ENCODE measurements at regions not wholly inside any gene's neighbourhood (a gene's known extent, or its start where the extent isn't known, plus 50 kb on each side); places are given as distances from the start of the nearest gene placed in this dataset.

- DNase-seq = no peak
These were observed 143.3 kb upstream of the PLPP4 start for GRCh38 chr10:120313715-120314114.

GRCh38 chr10:120314442-120314841, 142.6 kb upstream of the PLPP4 start:
- no peak for DNase-seq

- DNase-seq = no peak
These were observed 138.2 kb upstream of the PLPP4 start for GRCh38 chr10:120318862-120319261.

DNA sequence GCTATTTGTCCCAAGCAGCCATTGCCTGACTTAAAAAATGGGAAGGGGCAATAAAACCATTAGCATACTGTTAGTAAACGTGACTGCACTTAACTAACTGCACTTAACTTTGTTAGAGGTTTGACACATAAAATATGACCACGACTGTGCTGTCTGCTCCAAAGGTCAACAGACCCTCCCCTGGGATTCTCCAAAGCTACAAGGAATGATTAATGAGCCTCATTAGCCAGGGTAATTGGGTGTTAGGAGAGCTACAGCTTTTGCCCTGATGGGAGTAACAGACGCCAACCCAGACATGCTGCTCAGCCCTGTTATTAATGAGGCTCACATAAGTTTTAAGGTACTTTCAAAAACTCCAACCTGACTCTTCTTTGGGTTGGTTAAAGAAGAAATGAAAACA, 129.4 kb upstream of the PLPP4 start:
- DNase-seq = no peak

DNA sequence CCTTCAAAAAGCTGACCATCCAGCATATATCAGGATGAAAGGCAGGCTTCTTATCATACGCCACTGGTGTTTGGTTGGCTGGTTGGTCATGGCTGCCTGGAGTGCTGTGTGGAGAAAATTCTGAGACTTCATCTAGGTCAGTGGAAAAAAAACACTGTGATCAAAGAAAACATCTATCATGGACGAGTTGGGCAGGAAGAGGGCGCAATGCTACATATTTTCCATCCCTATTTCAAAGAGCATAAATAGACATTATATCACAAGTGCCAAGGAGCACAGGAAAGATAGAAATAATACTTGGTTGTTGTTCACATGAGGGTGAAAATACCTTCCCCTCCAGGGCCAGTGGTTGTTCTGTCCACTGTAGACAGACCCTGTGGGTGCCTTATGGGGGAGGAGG, 128.4 kb upstream of the PLPP4 start:
- no peak for DNase-seq

- DNase-seq = no peak
These were observed 121.5 kb upstream of the PLPP4 start for GRCh38 chr10:120335553-120335952.

- DNase-seq = no peak
These were observed 120.6 kb upstream of the PLPP4 start for GRCh38 chr10:120336306-120336910.

DNA sequence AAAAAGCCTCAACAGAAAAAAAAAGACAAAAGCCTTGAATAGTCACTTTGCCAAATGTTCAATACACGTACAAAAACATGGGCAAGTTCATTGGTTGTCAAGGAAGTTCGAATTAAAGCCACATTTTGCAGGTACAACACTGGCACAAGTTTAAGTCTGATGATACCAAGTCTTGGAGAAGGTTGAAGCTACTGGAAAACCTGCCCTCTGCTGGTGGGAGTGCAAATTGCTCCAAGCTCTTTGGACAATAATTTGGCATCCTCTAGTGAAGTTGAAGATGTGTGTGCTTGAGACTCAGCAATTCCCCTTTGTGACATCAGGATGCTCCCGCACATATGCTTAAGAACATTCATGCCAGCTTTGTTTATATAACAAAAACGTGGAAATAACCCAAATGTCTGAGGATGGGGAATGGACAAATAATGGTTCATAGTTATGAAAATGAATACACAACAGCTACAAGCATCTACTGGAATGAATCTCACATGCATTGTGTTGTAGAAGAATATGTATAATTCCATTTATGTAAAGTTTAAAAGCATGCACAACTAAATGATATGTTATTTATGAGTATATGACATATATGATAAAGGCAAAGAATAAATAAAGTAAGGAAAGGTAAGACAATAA, 120.0 kb upstream of the PLPP4 start:
- DNase-seq = peak in 1 of 2 donors; percentile 33

GRCh38 chr10:120342115-120342714, 114.8 kb upstream of the PLPP4 start:
- DNase-seq = no peak

DNA sequence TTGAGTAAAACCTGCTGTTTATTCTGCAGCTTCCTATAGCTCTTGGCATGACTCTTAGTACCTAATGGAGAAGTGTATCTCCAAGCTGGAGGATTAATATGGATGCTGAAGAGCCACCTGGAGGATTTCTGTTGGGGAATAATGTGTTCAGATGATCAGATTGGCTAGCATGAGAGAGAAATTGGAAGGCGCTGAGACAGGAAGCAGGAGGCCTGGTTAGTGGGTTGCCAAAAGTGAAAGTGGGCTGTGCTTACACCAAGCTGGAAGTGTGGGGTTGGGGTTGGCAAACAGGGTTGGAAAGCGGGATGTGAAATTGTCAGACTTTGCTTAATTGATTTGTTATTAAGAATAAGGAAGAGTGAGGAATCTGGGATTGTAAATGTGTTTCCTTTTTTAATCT, 111.8 kb upstream of the PLPP4 start:
- no peak for DNase-seq

DNA sequence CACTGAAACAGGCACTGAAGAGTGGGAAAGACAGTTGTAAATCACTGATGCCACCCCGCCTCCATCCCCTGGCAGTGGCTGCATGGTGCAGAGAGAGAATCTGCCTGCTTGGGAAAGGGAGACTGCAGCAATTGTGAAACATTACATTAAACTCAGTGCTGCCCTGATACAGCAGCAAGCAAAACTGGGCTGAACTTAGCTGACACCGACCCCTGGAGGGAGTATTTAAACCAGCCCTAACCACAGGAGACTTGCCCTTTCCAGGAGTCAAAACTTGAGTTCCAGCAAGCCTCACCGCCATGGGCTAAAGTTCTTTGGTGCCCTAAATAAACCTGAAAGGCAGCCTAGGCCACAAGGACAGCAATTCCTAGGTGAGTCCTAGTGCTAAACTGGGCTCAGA, 109.4 kb upstream of the PLPP4 start:
- no peak for DNase-seq

DNA sequence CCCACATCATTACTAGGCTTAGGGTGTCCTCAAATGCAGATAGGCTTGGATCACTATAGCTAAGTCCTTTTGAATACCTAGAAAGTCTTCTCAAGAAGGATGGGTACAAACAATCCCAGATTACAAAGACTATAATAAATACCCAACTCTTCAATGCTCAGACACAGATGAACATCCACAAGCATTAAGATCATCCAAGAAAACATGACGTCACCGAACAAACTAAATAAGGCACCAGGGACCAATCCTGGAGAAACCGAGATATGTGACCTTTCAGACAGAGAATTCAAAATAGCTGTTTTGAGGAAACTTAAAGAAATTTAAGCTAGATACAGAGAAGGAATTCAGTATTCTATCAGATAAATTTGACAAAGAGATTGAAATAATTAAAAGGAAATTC, 108.0 kb upstream of the PLPP4 start:
- no peak for DNase-seq

GRCh38 chr10:120355425-120355824, 101.6 kb upstream of the PLPP4 start:
- DNase-seq = no peak

GRCh38 chr10:120360571-120360970, 96.5 kb upstream of the PLPP4 start:
- no peak for DNase-seq

DNA sequence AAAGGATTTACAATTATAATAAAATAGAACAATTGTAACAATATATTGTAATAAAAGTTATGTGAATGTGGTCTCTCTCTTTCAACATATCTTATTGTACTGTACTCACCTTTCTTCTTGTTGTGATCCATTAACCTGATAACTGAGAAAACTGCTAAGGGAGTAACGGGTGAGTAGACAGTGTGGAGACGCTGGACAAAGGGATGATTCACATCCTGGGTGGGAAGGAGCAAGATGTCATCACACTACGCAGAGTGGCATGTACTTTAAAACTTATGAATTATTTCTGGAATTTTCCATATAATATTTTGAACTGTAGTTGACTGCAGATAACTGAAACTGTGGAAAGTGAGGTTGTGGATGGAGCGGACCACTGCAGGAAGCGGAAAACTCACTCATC, 91.2 kb upstream of the PLPP4 start:
- no peak for DNase-seq

DNA sequence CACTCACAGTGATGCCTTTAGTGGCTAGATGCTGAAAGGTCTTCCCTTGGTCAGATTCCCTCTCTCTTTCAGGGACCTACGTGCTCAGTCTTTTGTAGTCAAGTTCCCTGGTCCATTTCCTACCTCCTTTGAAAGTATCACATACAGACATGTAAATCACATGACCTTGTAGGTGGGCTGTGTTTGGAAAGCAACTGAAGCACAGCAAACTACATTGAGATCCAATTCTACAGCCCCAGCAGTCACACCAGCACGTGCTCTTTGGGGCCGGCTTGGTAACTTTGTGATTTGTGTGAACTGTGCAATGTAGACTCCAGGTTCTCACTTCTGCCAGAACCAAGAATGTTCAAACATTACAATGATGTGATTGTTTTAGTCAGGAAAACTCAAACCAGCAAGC, 89.7 kb upstream of the PLPP4 start:
- no peak for DNase-seq

GRCh38 chr10:120368338-120368737, 88.7 kb upstream of the PLPP4 start:
- DNase-seq = no peak

DNA sequence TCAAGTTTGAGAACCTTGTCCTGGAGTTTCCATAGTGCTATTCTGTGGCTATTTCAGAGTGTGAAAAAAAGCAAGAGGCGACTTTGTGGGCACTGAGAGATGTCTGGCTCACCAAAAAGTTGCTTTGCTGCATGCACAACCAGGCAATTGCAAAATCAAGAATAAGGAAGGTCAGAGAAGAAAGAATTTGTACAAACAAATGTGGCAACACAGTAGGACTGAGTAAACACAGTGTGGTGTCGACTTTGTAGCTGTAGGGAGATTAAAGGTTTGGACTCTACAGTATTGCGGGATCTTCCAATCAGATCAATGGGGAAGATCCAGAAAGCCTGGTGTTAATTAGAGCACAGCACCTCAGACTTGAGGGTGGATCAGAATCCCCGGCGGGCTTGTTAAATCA, 88.1 kb upstream of the PLPP4 start:
- DNase-seq = no peak

DNA sequence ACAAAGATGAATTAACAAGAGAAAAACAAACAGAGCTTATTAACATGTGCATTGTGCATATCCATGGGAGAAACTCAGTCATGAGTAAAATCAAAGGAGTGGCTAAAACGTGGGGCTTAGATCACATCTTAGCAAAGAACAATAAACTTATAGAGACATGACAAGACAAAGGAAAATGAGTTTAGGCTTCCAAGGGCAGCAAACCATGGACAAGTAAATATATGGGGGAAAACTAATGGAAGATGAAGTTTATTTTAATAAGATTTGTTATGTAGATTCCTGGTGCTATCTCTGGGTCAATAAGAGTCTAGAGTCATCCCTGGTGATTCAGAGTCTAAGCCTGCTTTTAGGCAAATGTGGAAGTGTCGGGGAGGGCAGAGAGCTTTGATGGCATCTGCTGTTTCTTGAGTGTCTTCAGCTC, 87.2 kb upstream of the PLPP4 start:
- no peak for DNase-seq

DNA sequence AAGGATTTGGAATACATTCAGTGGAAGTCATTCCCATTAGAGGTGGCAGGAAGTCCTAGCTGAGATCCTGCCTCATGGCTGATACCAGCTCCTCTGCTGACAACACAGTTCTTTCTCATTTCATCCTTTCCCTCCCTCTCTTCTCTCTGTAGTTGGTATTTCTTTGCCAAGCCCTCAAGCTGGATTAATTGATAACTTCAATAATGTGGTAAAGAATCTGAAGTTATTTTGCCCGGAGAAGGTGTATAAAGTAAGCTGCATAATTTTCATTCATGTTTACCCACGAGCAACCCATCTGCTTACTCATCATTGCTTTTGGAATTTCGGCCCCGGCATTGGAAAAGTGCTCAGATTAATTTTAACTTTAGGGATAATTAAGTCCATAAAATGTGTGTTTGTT, 85.2 kb upstream of the PLPP4 start:
- no peak for DNase-seq

DNA sequence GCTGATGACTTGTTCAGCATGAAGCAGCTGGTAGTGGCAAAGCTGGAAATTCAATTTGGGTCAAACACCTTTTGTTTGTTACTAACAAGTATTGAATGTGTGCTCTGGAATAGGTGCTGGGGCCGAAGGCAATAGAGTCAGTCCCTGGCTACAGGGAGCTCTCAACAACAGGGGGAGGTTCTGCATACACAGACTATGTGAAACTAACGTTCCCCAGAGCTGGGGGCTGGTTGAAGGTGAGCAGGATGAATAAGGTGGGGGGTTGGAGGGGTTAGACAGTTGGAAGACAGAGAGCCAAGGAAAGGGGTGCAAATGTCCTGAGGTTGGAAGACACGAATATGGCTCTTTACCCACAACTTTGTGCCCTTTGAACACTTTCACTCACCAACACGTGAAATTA, 84.1 kb upstream of the PLPP4 start:
- no peak for DNase-seq

- DNase-seq = no peak
These were observed 81.4 kb upstream of the PLPP4 start for GRCh38 chr10:120375666-120376065.

DNA sequence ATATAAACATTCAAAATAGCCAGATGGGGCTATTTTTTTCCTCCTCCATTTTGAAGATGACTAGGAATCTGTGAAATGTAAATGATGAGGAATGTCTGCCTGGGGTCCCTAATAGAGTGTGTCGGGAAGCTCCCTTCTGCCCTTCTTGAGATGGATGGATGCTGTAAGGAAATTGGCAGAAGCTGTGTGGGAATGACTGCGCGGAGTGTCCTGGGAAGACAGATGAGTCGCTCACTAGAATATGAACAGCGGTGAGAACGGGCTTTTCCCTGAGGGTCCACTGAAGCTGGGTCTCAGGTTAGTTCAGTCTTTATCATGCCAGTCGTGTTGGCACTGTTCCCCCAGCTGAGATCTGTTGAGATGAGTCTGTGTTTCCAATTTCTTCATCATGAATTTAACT, 75.1 kb upstream of the PLPP4 start:
- DNase-seq = no peak

DNA sequence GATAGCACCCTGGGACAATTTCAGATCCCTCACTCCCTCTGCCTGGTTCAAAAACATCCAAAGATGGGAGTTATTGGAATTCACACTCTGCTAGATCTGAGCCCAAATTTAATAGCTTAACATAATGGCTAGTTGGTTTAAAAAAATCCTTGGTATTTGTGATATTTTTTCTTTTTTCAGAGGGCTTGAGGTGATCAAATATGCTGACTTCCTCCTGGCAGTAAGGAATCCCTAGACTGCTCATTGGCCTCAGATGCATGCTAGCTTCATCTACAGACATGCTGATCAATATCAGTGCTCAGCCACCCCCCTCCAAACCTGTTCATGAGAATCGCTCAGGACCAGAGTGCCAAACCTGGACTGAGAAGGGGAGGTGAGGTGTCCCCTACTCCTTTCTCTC, 74.7 kb upstream of the PLPP4 start:
- DNase-seq = no peak

DNA sequence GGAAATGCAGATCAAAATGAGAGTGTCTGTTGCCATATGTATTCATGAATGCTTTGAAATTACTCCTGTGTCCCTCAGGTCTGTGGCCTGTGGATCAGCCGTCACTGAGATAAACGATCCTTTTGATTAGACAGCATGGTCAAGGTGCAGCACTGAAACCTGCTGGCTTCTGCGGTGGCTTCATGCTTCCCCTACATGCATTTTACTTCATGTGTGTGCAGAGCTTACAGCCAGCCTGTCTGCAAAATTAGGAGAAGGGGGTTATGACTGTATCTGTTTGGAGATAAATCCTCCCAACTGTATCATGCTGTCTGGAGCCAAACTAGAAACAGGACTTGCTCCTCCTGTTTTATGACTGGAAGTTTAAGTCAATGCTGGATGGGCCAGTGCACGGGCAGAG, 71.0 kb upstream of the PLPP4 start:
- no peak for DNase-seq
